Dendritic cell treated with granulocyte-macrophage colony-stimulating factor and Interleukin-4, amounts not matched to agents 40 ng/mL and 50 ng/mL, for 4 days (primary cell): ENCODE measurements at regions not wholly inside any gene's neighbourhood (a gene's known extent, or its start where the extent isn't known, plus 50 kb on each side); places are given as distances from the start of the nearest gene placed in this dataset.
"Not testable (repeated sequence)": the region's sequence is repeated elsewhere in the genome, so short reads cannot be mapped to it uniquely, and the experiment has no call there.

Source experiments
- H3K27ac Mint-ChIP-seq: one replicate; pipeline ENCODE4 v1.8.0; 2022; ENCODE audit warnings: mild to moderate bottlenecking, mixed read lengths
- H3K27me3 Mint-ChIP-seq: one replicate; pipeline ENCODE4 v1.8.0; 2022; ENCODE audit warnings: mild to moderate bottlenecking, mixed read lengths
- H3K36me3 Mint-ChIP-seq: one replicate; pipeline ENCODE4 v1.8.0; 2022; ENCODE audit warnings: low read depth, mixed read lengths
- H3K4me1 Mint-ChIP-seq: one replicate; pipeline ENCODE4 v1.8.0; 2022; ENCODE audit warnings: low read depth, mixed read lengths
- H3K4me3 Mint-ChIP-seq: one replicate; pipeline ENCODE4 v1.8.0; 2022; ENCODE audit warnings: mild to moderate bottlenecking, moderate library complexity, mixed read lengths
- H3K9me3 Mint-ChIP-seq: one replicate; pipeline ENCODE4 v1.8.0; 2022; ENCODE audit warnings: mixed read lengths
- intact Hi-C: fragments of 100-400 bp; cut with micrococcal nuclease; formaldehyde crosslinking; loops from one replicate; pipeline ENCODE4 v1.15.0; 2022

GRCh38 chr5:33138145-33138544 is 302.6 kb upstream of the TARS1 start:
- H3K36me3 Mint-ChIP-seq, H3K27me3 Mint-ChIP-seq, H3K4me1 Mint-ChIP-seq, H3K27ac Mint-ChIP-seq, H3K4me3 Mint-ChIP-seq, intact Hi-C loops: not testable (repeated sequence)
- peaks cover 77% of the 10 kb centered on the region for H3K9me3 Mint-ChIP-seq

- H3K4me3 Mint-ChIP-seq, result no peak overlapping the region
These were observed 297.2 kb upstream of the TARS1 start for GRCh38 chr5:33143405-33144123.

GRCh38 chr5:33146881-33147280 is 293.9 kb upstream of the TARS1 start:
- Mint-ChIP-seq H3K27ac (no peak overlapping the region), H3K4me1 (no peaks in the 10 kb centered on the region), H3K27me3 (no peaks in the 10 kb centered on the region), H3K9me3 (peaks cover 19% of the 10 kb centered on the region), H3K4me3 (no peak overlapping the region), H3K36me3 (no peaks in the 10 kb centered on the region)
- intact Hi-C loops, result no loop called here

More at GRCh38 chr5:33143405-33144123, 297.2 kb upstream of the TARS1 start:
- intact Hi-C loops, result no loop called here
- Mint-ChIP-seq H3K36me3 (no peaks in the 10 kb centered on the region), H3K9me3 (peaks cover 42% of the 10 kb centered on the region), H3K27ac (no peak overlapping the region), H3K27me3 (no peaks in the 10 kb centered on the region), H3K4me1 (no peaks in the 10 kb centered on the region)

- no peak overlapping the region for H3K4me3 Mint-ChIP-seq
- H3K4me1 Mint-ChIP-seq, result no peaks in the 10 kb centered on the region
- peaks cover 8% of the 10 kb centered on the region for H3K9me3 Mint-ChIP-seq
- H3K27ac Mint-ChIP-seq, result no peak overlapping the region
- H3K27me3 Mint-ChIP-seq, result no peaks in the 10 kb centered on the region
- H3K36me3 Mint-ChIP-seq, result no peaks in the 10 kb centered on the region
- intact Hi-C loops, result no loop called here
These were observed 292.7 kb upstream of the TARS1 start for GRCh38 chr5:33148076-33148513.

- Mint-ChIP-seq H3K4me1 (no peaks in the 10 kb centered on the region), H3K27ac (no peak overlapping the region), H3K4me3 (no peak overlapping the region), H3K9me3 (no peaks in the 10 kb centered on the region), H3K27me3 (no peaks in the 10 kb centered on the region), H3K36me3 (no peaks in the 10 kb centered on the region)
- intact Hi-C loops, result no loop called here
These were observed 287.4 kb upstream of the TARS1 start for GRCh38 chr5:33153372-33153771.

- Mint-ChIP-seq H3K9me3 (no peaks in the 10 kb centered on the region), H3K27me3 (no peaks in the 10 kb centered on the region), H3K27ac (no peak overlapping the region), H3K4me3 (no peak overlapping the region), H3K36me3 (no peaks in the 10 kb centered on the region), H3K4me1 (no peaks in the 10 kb centered on the region)
- intact Hi-C loops, result no loop called here
These were observed 286.9 kb upstream of the TARS1 start for GRCh38 chr5:33153831-33154230.

- H3K27me3 Mint-ChIP-seq, result no peaks in the 10 kb centered on the region
- no peaks in the 10 kb centered on the region for H3K4me1 Mint-ChIP-seq
- intact Hi-C loops, result no loop called here
- peaks cover 19% of the 10 kb centered on the region for H3K9me3 Mint-ChIP-seq
- no peak overlapping the region for H3K4me3 Mint-ChIP-seq
- no peak overlapping the region for H3K27ac Mint-ChIP-seq
- H3K36me3 Mint-ChIP-seq, result no peaks in the 10 kb centered on the region
These were observed 279.9 kb upstream of the TARS1 start for GRCh38 chr5:33160871-33161270.

- H3K36me3 Mint-ChIP-seq, result no peaks in the 10 kb centered on the region
- no peak overlapping the region for H3K4me3 Mint-ChIP-seq
- H3K27ac Mint-ChIP-seq, result no peak overlapping the region
- H3K4me1 Mint-ChIP-seq, result no peaks in the 10 kb centered on the region
- peaks cover 19% of the 10 kb centered on the region for H3K9me3 Mint-ChIP-seq
- H3K27me3 Mint-ChIP-seq, result no peaks in the 10 kb centered on the region
- intact Hi-C loops, result no loop called here
These were observed 279.3 kb upstream of the TARS1 start for GRCh38 chr5:33161421-33161820.

- Mint-ChIP-seq H3K36me3 (no peaks in the 10 kb centered on the region), H3K4me3 (no peak overlapping the region), H3K27me3 (no peaks in the 10 kb centered on the region), H3K27ac (no peak overlapping the region), H3K4me1 (no peaks in the 10 kb centered on the region), H3K9me3 (peaks cover 21% of the 10 kb centered on the region)
- intact Hi-C loops, result no loop called here
These were observed 278.7 kb upstream of the TARS1 start for GRCh38 chr5:33162057-33162456.

- intact Hi-C loops, result no loop called here
- no peaks in the 10 kb centered on the region for H3K27me3 Mint-ChIP-seq
- peaks cover 54% of the 10 kb centered on the region for H3K9me3 Mint-ChIP-seq
- H3K27ac Mint-ChIP-seq, result no peak overlapping the region
- no peak overlapping the region for H3K4me3 Mint-ChIP-seq
- no peaks in the 10 kb centered on the region for H3K4me1 Mint-ChIP-seq
- H3K36me3 Mint-ChIP-seq, result no peaks in the 10 kb centered on the region
These were observed 274.2 kb upstream of the TARS1 start for GRCh38 chr5:33166522-33166921.

- no peak overlapping the region for H3K4me3 Mint-ChIP-seq
- intact Hi-C loops, result no loop called here
- no peaks in the 10 kb centered on the region for H3K4me1 Mint-ChIP-seq
- no peaks in the 10 kb centered on the region for H3K36me3 Mint-ChIP-seq
- H3K27me3 Mint-ChIP-seq, result no peaks in the 10 kb centered on the region
- peaks cover 58% of the 10 kb centered on the region for H3K9me3 Mint-ChIP-seq
- no peak overlapping the region for H3K27ac Mint-ChIP-seq
These were observed 273.8 kb upstream of the TARS1 start for GRCh38 chr5:33166948-33167347.

- H3K36me3 Mint-ChIP-seq, result no peaks in the 10 kb centered on the region
- H3K4me3 Mint-ChIP-seq, result no peak overlapping the region
- intact Hi-C loops, result no loop called here
- H3K4me1 Mint-ChIP-seq, result no peaks in the 10 kb centered on the region
- H3K27me3 Mint-ChIP-seq, result no peaks in the 10 kb centered on the region
- peaks cover 53% of the 10 kb centered on the region for H3K9me3 Mint-ChIP-seq
- no peak overlapping the region for H3K27ac Mint-ChIP-seq
These were observed 273.2 kb upstream of the TARS1 start for GRCh38 chr5:33167541-33167940.

- peaks cover 40% of the 10 kb centered on the region for H3K9me3 Mint-ChIP-seq
- no peak overlapping the region for H3K27ac Mint-ChIP-seq
These were observed 270.4 kb upstream of the TARS1 start for GRCh38 chr5:33170411-33170810.

GRCh38 chr5:33174383-33174782 is 266.4 kb upstream of the TARS1 start:
- H3K9me3 Mint-ChIP-seq, result peaks cover 24% of the 10 kb centered on the region
- H3K4me3 Mint-ChIP-seq, result no peak overlapping the region
- no peaks in the 10 kb centered on the region for H3K36me3 Mint-ChIP-seq
- intact Hi-C loops, result no loop called here
- H3K27ac Mint-ChIP-seq, result no peak overlapping the region
- no peaks in the 10 kb centered on the region for H3K27me3 Mint-ChIP-seq
- no peaks in the 10 kb centered on the region for H3K4me1 Mint-ChIP-seq

More at GRCh38 chr5:33170411-33170810, 270.4 kb upstream of the TARS1 start:
- Mint-ChIP-seq H3K4me1 (no peaks in the 10 kb centered on the region), H3K36me3 (no peaks in the 10 kb centered on the region), H3K4me3 (no peak overlapping the region), H3K27me3 (no peaks in the 10 kb centered on the region)
- intact Hi-C loops, result no loop called here

GRCh38 chr5:33179301-33179700 is 261.5 kb upstream of the TARS1 start:
- no peaks in the 10 kb centered on the region for H3K9me3 Mint-ChIP-seq
- intact Hi-C loops, result no loop called here
- no peaks in the 10 kb centered on the region for H3K4me1 Mint-ChIP-seq
- H3K27me3 Mint-ChIP-seq, result no peaks in the 10 kb centered on the region
- H3K4me3 Mint-ChIP-seq, result no peak overlapping the region
- no peaks in the 10 kb centered on the region for H3K36me3 Mint-ChIP-seq
- H3K27ac Mint-ChIP-seq, result no peak overlapping the region
